ENCODE measurements at regions not wholly inside any gene's neighbourhood (a gene's known extent, or its start where the extent isn't known, plus 50 kb on each side); places are given as distances from the start of the nearest gene placed in this dataset.

DNA sequence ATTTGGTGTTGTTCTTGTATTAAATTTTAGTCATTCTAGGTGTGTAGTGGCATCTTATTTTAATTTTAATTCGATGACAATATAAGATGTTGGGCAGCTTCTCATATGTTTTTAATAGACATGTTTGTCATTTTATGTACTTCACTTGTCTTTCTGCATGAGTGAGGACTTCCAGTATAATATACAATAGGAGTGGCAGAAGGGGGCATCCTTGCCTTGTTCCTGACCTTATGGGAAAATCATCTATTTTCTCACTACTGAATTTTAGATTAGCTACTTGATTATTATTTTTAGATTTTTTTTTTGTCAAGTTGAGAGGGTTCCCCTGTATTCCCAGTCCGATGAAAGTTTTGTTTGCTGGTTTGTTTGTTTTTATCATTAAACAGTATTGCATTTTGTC lies 495.2 kb upstream of the GRM3 start:
- no peak overlapping the region for H3K9ac ChIP-seq (ENCODE audit: low read length)
- TF ChIP-seq, protein P1, sequence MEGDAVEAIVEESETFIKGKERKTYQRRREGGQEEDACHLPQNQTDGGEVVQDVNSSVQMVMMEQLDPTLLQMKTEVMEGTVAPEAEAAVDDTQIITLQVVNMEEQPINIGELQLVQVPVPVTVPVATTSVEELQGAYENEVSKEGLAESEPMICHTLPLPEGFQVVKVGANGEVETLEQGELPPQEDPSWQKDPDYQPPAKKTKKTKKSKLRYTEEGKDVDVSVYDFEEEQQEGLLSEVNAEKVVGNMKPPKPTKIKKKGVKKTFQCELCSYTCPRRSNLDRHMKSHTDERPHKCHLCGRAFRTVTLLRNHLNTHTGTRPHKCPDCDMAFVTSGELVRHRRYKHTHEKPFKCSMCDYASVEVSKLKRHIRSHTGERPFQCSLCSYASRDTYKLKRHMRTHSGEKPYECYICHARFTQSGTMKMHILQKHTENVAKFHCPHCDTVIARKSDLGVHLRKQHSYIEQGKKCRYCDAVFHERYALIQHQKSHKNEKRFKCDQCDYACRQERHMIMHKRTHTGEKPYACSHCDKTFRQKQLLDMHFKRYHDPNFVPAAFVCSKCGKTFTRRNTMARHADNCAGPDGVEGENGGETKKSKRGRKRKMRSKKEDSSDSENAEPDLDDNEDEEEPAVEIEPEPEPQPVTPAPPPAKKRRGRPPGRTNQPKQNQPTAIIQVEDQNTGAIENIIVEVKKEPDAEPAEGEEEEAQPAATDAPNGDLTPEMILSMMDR (IDR thresholded peaks at IDR 0.05; ENCODE audit: insufficient read depth, low read length, poor library complexity, severe bottlenecking) = no peak
- no peak for TF ChIP-seq EZH2phosphoT487 (conservative IDR thresholded peaks at IDR 0.05; ENCODE audit: low read length)
- H4K20me1 ChIP-seq (ENCODE audit: low read depth, low read length) = no peaks in the 10 kb centered on the region
- no peaks in the 10 kb centered on the region for H3K9me3 ChIP-seq (ENCODE audit: insufficient read depth, low read length)
- H3F3A ChIP-seq (ENCODE audit: insufficient read depth) = no peaks in the 10 kb centered on the region
- no peak overlapping the region for H3K27ac ChIP-seq (ENCODE audit: low read depth, low read length)
- H3K4me3 ChIP-seq (ENCODE audit: insufficient read depth, low read length, poor library complexity, severe bottlenecking) = no peak overlapping the region
- H2AFZ ChIP-seq (ENCODE audit: low read depth, low read length, severe bottlenecking) = no peak overlapping the region
- no peaks in the 10 kb centered on the region for H3K79me2 ChIP-seq (ENCODE audit: insufficient read depth, low read length)
- H3K4me2 ChIP-seq (ENCODE audit: low read depth, low read length, poor library complexity, severe bottlenecking) = no peak overlapping the region
- no peaks in the 10 kb centered on the region for H3K36me3 ChIP-seq (ENCODE audit: low read length)
- H3K27me3 ChIP-seq (ENCODE audit: low read length) = no peaks in the 10 kb centered on the region
- H3K9me2 ChIP-seq (replicated peaks; ENCODE audit: insufficient read depth, low read length) = no peaks in the 10 kb centered on the region

DNA sequence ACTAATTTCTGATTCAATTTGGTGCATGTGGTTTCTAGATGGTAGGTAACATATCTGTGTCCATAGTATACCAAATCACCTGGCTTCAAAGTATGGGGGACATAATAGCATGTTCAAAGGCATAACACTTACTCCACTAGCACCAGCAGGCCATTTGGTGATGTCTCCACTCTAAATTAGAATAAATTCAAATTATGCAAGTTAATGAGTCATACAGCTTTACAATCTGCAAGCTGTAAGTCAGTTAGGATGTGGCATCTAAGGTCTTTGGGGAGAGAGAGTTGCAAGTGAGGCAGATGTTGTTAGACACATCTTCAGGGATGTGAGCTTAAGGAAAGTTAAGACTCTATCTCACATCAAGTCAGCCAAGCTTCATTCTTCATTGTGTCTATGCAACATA lies 506.4 kb upstream of the GRM3 start:
- Histone ChIP-seq H3K4me3 (ENCODE audit: insufficient read depth, low read length, poor library complexity, severe bottlenecking) (no peak overlapping the region), H3K9me2 (replicated peaks; ENCODE audit: insufficient read depth, low read length) (no peaks in the 10 kb centered on the region), H3K9ac (ENCODE audit: low read length) (no peak overlapping the region), H3K36me3 (ENCODE audit: low read length) (no peaks in the 10 kb centered on the region), H3K4me2 (ENCODE audit: low read depth, low read length, poor library complexity, severe bottlenecking) (no peak overlapping the region), H3K27ac (ENCODE audit: low read depth, low read length) (no peak overlapping the region), H3K79me2 (ENCODE audit: insufficient read depth, low read length) (no peaks in the 10 kb centered on the region), H2AFZ (ENCODE audit: low read depth, low read length, severe bottlenecking) (no peak overlapping the region), H3K9me3 (ENCODE audit: insufficient read depth, low read length) (no peaks in the 10 kb centered on the region), H4K20me1 (ENCODE audit: low read depth, low read length) (no peaks in the 10 kb centered on the region), H3K27me3 (ENCODE audit: low read length) (no peaks in the 10 kb centered on the region), H3F3A (ENCODE audit: insufficient read depth) (no peaks in the 10 kb centered on the region)
- TF ChIP-seq, protein P1 (IDR thresholded peaks at IDR 0.05; ENCODE audit: insufficient read depth, low read length, poor library complexity, severe bottlenecking) = no peak
- no peak for TF ChIP-seq EZH2phosphoT487 (conservative IDR thresholded peaks at IDR 0.05; ENCODE audit: low read length)

DNA sequence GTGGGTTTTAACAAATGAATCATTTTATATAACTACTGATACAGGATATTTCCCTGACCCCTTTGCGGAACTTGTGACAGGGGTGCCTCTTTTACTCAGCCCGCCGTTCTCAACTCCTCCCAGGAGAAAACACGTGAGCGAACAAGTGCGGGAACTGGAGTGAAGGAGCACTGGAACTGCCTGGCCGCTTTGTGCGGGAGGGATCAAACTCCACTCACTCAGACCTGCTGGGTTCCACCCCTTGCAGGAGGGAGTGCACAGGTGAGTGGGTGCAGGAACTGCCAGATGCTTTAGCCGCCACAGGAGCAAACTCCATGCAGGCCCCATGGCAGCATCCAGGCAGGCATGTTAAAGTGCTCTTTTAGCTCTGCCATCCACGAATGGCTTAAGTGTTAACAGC lies 513.4 kb upstream of the GRM3 start:
- Histone ChIP-seq H3K27me3 (ENCODE audit: low read length) (no peaks in the 10 kb centered on the region), H4K20me1 (ENCODE audit: low read depth, low read length) (no peaks in the 10 kb centered on the region), H3K4me3 (ENCODE audit: insufficient read depth, low read length, poor library complexity, severe bottlenecking) (no peak overlapping the region), H3K4me2 (ENCODE audit: low read depth, low read length, poor library complexity, severe bottlenecking) (no peak overlapping the region), H3K9me2 (replicated peaks; ENCODE audit: insufficient read depth, low read length) (no peaks in the 10 kb centered on the region), H3K36me3 (ENCODE audit: low read length) (no peaks in the 10 kb centered on the region), H3K79me2 (ENCODE audit: insufficient read depth, low read length) (no peaks in the 10 kb centered on the region), H3F3A (ENCODE audit: insufficient read depth) (no peaks in the 10 kb centered on the region), H3K27ac (ENCODE audit: low read depth, low read length) (no peak overlapping the region), H2AFZ (ENCODE audit: low read depth, low read length, severe bottlenecking) (no peak overlapping the region), H3K9ac (ENCODE audit: low read length) (no peak overlapping the region), H3K9me3 (ENCODE audit: insufficient read depth, low read length) (no peaks in the 10 kb centered on the region)
- TF ChIP-seq, protein P1 (IDR thresholded peaks at IDR 0.05; ENCODE audit: insufficient read depth, low read length, poor library complexity, severe bottlenecking) = no peak
- no peak for TF ChIP-seq EZH2phosphoT487 (conservative IDR thresholded peaks at IDR 0.05; ENCODE audit: low read length)

DNA sequence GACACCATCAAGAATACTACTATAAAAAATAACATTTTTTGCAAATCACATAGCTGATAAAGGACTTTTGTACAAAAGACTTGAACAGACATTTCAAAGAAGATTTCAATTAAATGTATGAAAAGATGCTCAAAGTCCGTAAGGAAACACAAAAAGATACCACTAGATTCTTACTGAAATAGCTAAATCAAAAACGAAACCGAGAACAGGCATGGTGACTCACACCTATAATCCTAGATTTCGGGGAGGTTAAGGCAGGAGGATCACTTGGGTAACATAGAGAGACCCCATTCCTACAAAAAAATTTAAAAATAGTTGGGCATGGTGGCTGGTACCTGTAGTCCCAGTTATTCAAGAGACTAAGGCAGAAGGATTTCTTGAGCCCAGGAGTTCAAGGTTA lies 520.2 kb upstream of the GRM3 start:
- Histone ChIP-seq H2AFZ (ENCODE audit: low read depth, low read length, severe bottlenecking) (no peak overlapping the region), H3K27me3 (ENCODE audit: low read length) (no peaks in the 10 kb centered on the region), H3K4me3 (ENCODE audit: insufficient read depth, low read length, poor library complexity, severe bottlenecking) (no peak overlapping the region), H3K9me2 (replicated peaks; ENCODE audit: insufficient read depth, low read length) (no peaks in the 10 kb centered on the region), H3K27ac (ENCODE audit: low read depth, low read length) (no peak overlapping the region), H3K9ac (ENCODE audit: low read length) (no peak overlapping the region), H3K79me2 (ENCODE audit: insufficient read depth, low read length) (no peaks in the 10 kb centered on the region), H3K4me2 (ENCODE audit: low read depth, low read length, poor library complexity, severe bottlenecking) (no peak overlapping the region), H3F3A (ENCODE audit: insufficient read depth) (no peaks in the 10 kb centered on the region), H3K36me3 (ENCODE audit: low read length) (no peaks in the 10 kb centered on the region), H4K20me1 (ENCODE audit: low read depth, low read length) (no peaks in the 10 kb centered on the region), H3K9me3 (ENCODE audit: insufficient read depth, low read length) (no peaks in the 10 kb centered on the region)
- no peak for TF ChIP-seq EZH2phosphoT487 (conservative IDR thresholded peaks at IDR 0.05; ENCODE audit: low read length)
- TF ChIP-seq, protein P1 (IDR thresholded peaks at IDR 0.05; ENCODE audit: insufficient read depth, low read length, poor library complexity, severe bottlenecking) = no peak

All from SU-DHL-6 (cell line).